CD4-positive, alpha-beta T cell treated with Interleukin-10 for 1 hour (primary cell): ENCODE measurements at regions not wholly inside any gene's neighbourhood (a gene's known extent, or its start where the extent isn't known, plus 50 kb on each side); places are given as distances from the start of the nearest gene placed in this dataset.

ENCODE experiments used
- DNase-seq: peaks from one replicate; pipeline ENCODE4 v3.0.0-alpha.2; 2020

- no peak for DNase-seq
Observed at GRCh38 chr7:13822678-13823077, 166.8 kb downstream of the ETV1 start.

- no peak for DNase-seq
Observed at GRCh38 chr7:13826752-13827151, 162.7 kb downstream of the ETV1 start.

GRCh38 chr7:13827716-13828115 is 161.8 kb downstream of the ETV1 start:
- no peak for DNase-seq

- DNase-seq: no peak
Observed at GRCh38 chr7:13829231-13829630, 160.2 kb downstream of the ETV1 start.

GRCh38 chr7:13829914-13830900 is 159.3 kb downstream of the ETV1 start:
- no peak for DNase-seq

- no peak for DNase-seq
Observed at GRCh38 chr7:13832346-13832745, 157.1 kb downstream of the ETV1 start.

GRCh38 chr7:13834328-13834761 is 155.1 kb downstream of the ETV1 start:
- no peak for DNase-seq

- no peak for DNase-seq
Observed at GRCh38 chr7:13835442-13835841, 154.0 kb downstream of the ETV1 start.

- DNase-seq: no peak
Observed at GRCh38 chr7:13839063-13839462, 150.4 kb downstream of the ETV1 start.
